Glutamatergic neuron (in vitro differentiated cells): ENCODE measurements at regions not wholly inside any gene's neighbourhood (a gene's known extent, or its start where the extent isn't known, plus 50 kb on each side); places are given as distances from the start of the nearest gene placed in this dataset.

Experiments
- DNase-seq: peaks from one replicate; pipeline ENCODE4 v3.0.0; 2022
- H3K27ac Mint-ChIP-seq: one replicate; pipeline ENCODE4 v1.8.0; 2020; ENCODE audit warnings: mild to moderate bottlenecking, mixed read lengths, inconsistent platforms; ENCODE audit not compliant: unreplicated experiment
- H3K27me3 Mint-ChIP-seq: one replicate; pipeline ENCODE4 v1.8.0; 2020; ENCODE audit warnings: mild to moderate bottlenecking, moderate library complexity, mixed read lengths, inconsistent platforms; ENCODE audit not compliant: unreplicated experiment
- H3K36me3 Mint-ChIP-seq: one replicate; pipeline ENCODE4 v1.8.0; 2020; ENCODE audit warnings: mild to moderate bottlenecking, mixed read lengths, inconsistent platforms; ENCODE audit not compliant: unreplicated experiment
- H3K4me1 Mint-ChIP-seq: one replicate; pipeline ENCODE4 v1.8.0; 2020; ENCODE audit warnings: mild to moderate bottlenecking, low read depth, mixed read lengths, inconsistent platforms; ENCODE audit not compliant: unreplicated experiment
- H3K4me3 Mint-ChIP-seq: one replicate; pipeline ENCODE4 v1.8.0; 2020; ENCODE audit warnings: mild to moderate bottlenecking, mixed read lengths, inconsistent platforms; ENCODE audit not compliant: unreplicated experiment
- H3K9me3 Mint-ChIP-seq: one replicate; pipeline ENCODE4 v1.8.0; 2020; ENCODE audit warnings: mild to moderate bottlenecking, moderate library complexity, mixed read lengths, inconsistent platforms; ENCODE audit not compliant: unreplicated experiment
- CTCF ChIP-seq: fragments of 200-600 bp; sonication (generic); IDR thresholded peaks from one replicate; pipeline ENCODE4 v1.5.0; 2021; ENCODE audit not compliant: partially characterized antibody, unreplicated experiment

- Mint-ChIP-seq H3K36me3 (no peaks in the 10 kb centered on the region), H3K9me3 (no peaks in the 10 kb centered on the region), H3K27ac (no peak overlapping the region), H3K4me3 (no peak overlapping the region), H3K4me1 (no peaks in the 10 kb centered on the region), H3K27me3 (no peaks in the 10 kb centered on the region)
- no peak for TF ChIP-seq CTCF
- DNase-seq, result no peak
Observed at GRCh38 chrX:9172464-9172850, 138.5 kb upstream of the FAM9B start.

DNA sequence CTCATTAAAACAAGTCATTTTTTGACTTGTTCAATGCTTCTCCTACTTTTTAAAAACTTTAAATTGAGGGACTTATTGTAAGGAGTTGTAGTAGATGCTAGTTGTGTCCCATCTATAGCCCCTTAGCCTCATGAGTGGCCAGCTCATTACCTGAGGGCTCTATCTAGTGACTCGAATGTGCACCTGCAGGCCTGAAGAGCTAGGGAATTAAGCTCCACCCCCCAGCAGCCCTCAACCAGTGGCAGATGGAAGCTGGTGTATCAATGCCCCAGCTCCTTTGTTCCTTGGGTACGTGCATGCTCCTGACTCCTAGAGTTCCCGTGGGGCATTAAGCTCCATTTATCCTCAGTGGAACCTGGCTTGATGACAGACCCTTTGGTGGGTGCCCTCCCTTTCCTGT is 146.7 kb upstream of the FAM9B start:
- H3K4me1 Mint-ChIP-seq, result no peaks in the 10 kb centered on the region
- DNase-seq, result no peak
- H3K36me3 Mint-ChIP-seq, result peaks cover 8% of the 10 kb centered on the region
- H3K27ac Mint-ChIP-seq, result no peak overlapping the region
- H3K9me3 Mint-ChIP-seq, result peaks cover 3% of the 10 kb centered on the region
- no peak overlapping the region for H3K4me3 Mint-ChIP-seq
- H3K27me3 Mint-ChIP-seq, result no peaks in the 10 kb centered on the region
- no peak for TF ChIP-seq CTCF

DNA sequence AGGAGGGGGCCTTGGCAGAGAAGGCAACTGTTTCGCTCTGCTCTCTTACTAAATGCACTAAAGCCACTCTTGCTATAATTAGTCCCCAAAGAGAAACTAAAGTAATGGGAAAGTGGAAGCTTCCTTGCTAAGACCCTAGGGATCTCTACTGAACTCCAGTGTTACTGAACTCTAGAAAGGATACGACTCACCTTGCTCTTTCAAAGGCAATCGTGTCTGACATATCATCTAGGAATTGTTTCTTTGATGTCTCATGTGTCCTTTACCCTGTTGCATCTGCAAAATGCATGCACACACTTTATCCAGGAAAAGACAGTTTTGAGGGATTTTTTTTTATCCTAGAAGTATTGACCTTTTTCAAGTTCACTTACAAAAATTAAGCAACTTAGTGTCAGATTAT is 148.1 kb upstream of the FAM9B start:
- DNase-seq, result no peak
- H3K27ac Mint-ChIP-seq, result no peak overlapping the region
- H3K4me3 Mint-ChIP-seq, result no peak overlapping the region
- no peaks in the 10 kb centered on the region for H3K27me3 Mint-ChIP-seq
- H3K9me3 Mint-ChIP-seq, result peaks cover 4% of the 10 kb centered on the region
- TF ChIP-seq CTCF, result no peak
- H3K36me3 Mint-ChIP-seq, result peaks cover 8% of the 10 kb centered on the region
- no peaks in the 10 kb centered on the region for H3K4me1 Mint-ChIP-seq

- Mint-ChIP-seq H3K9me3 (peaks cover 7% of the 10 kb centered on the region), H3K4me3 (no peak overlapping the region), H3K27me3 (no peaks in the 10 kb centered on the region), H3K36me3 (peaks cover 8% of the 10 kb centered on the region), H3K4me1 (peaks cover 4% of the 10 kb centered on the region), H3K27ac (no peak overlapping the region)
- DNase-seq, result no peak
- TF ChIP-seq CTCF, result no peak
Observed at GRCh38 chrX:9183481-9183880, 149.6 kb upstream of the FAM9B start.

- no peak for DNase-seq
- peaks cover 1% of the 10 kb centered on the region for H3K36me3 Mint-ChIP-seq
- no peak overlapping the region for H3K27ac Mint-ChIP-seq
- peaks cover 7% of the 10 kb centered on the region for H3K9me3 Mint-ChIP-seq
- H3K4me3 Mint-ChIP-seq, result no peak overlapping the region
- no peaks in the 10 kb centered on the region for H3K27me3 Mint-ChIP-seq
- H3K4me1 Mint-ChIP-seq, result peaks cover 6% of the 10 kb centered on the region
- no peak for TF ChIP-seq CTCF
Observed at GRCh38 chrX:9184211-9184610, 150.3 kb upstream of the FAM9B start.
